Caco-2 (cell line): ENCODE measurements at regions not wholly inside any gene's neighbourhood (a gene's known extent, or its start where the extent isn't known, plus 50 kb on each side); places are given as distances from the start of the nearest gene placed in this dataset.
"Not testable (repeated sequence)": the region's sequence is repeated elsewhere in the genome, so short reads cannot be mapped to it uniquely, and the experiment has no call there.

Source experiments
- BruUV-seq: library from RNA; stranded (reverse); fragments of 400-500 nt; replicated peaks from 2 replicates; lab custom pipeline; 2021; lab: Mats Ljungman, UMichigan
- CTCF ChIA-PET: fragments of 300-600 bp; sonication (Branson Sonifier 250); formaldehyde crosslinking; loops from one replicate; lab custom pipeline; 2022; ENCODE audit warnings: antibody characterized with exemption; lab: Charles Lee
- POLR2A ChIA-PET: fragments of 300-600 bp; sonication (Branson Sonifier 250); formaldehyde crosslinking; loops from one replicate; lab custom pipeline; 2022; ENCODE audit warnings: antibody characterized with exemption; lab: Charles Lee
- DNase-seq, 2 experiments: peaks; one replicate each; pipeline versions ENCODE4 v3.0.0 to v3.0.0-alpha.2; 2020 to 2022
- H3K27me3 ChIP-seq: replicated peaks from 2 replicates; pipeline ENCODE4 v1.6.0; 2011; ENCODE audit warnings: low read length; ENCODE audit not compliant: control insufficient read depth, insufficient read depth
- H3K36me3 ChIP-seq: 2 replicates; pipeline ENCODE4 v1.5.1; 2011; ENCODE audit warnings: low read length; ENCODE audit not compliant: control insufficient read depth, insufficient read depth
- H3K4me1 ChIP-seq: fragments of 250-450 bp; sonication (Bioruptor Pico); 2 replicates; pipeline ENCODE4 v1.5.1; 2020; ENCODE audit warnings: mild to moderate bottlenecking
- H3K4me3 ChIP-seq: 2 replicates; pipeline ENCODE4 v1.5.1; 2011; ENCODE audit warnings: low read depth, mild to moderate bottlenecking, control low read depth, low read length
- H3K9me3 ChIP-seq: fragments of 250-450 bp; sonication (Bioruptor Pico); 2 replicates; pipeline ENCODE4 v1.5.1; 2020; ENCODE audit warnings: mild to moderate bottlenecking, moderate library complexity
- H3K27ac Mint-ChIP-seq: one replicate; pipeline ENCODE4 v1.8.0; 2022; ENCODE audit warnings: mixed read lengths; ENCODE audit not compliant: unreplicated experiment
- H3K27me3 Mint-ChIP-seq: one replicate; pipeline ENCODE4 v1.8.0; 2022; ENCODE audit warnings: mixed read lengths; ENCODE audit not compliant: insufficient read depth, unreplicated experiment
- H3K36me3 Mint-ChIP-seq: one replicate; pipeline ENCODE4 v1.8.0; 2022; ENCODE audit warnings: mild to moderate bottlenecking, mixed read lengths; ENCODE audit not compliant: insufficient read depth, unreplicated experiment
- H3K4me1 Mint-ChIP-seq: one replicate; pipeline ENCODE4 v1.8.0; 2022; ENCODE audit warnings: low read depth, mixed read lengths; ENCODE audit not compliant: unreplicated experiment
- H3K4me3 Mint-ChIP-seq: one replicate; pipeline ENCODE4 v1.8.0; 2022; ENCODE audit warnings: mild to moderate bottlenecking, moderate library complexity, mixed read lengths; ENCODE audit not compliant: unreplicated experiment
- H3K9me3 Mint-ChIP-seq: one replicate; pipeline ENCODE4 v1.8.0; 2022; ENCODE audit warnings: mixed read lengths; ENCODE audit not compliant: unreplicated experiment
- CTCF ChIP-seq, 2 experiments: fragments of 200-600 bp in 1 of 2; IDR thresholded peaks; 1 replicate in 1 of 2; 2 replicates in 1 of 2; pipeline versions ENCODE4 v1.5.1 to v1.8.0; 2011 to 2022; ENCODE audit warnings: antibody characterized with exemption in 1 of 2, control low read depth in 1 of 2, inconsistent platforms in 1 of 2, low read depth in 1 of 2, low read length in 1 of 2, mild to moderate bottlenecking in 1 of 2, moderate library complexity in 1 of 2; ENCODE audit not compliant: insufficient read depth in 1 of 2, severe bottlenecking in 1 of 2, unreplicated experiment in 1 of 2
- intact Hi-C: fragments of 100-400 bp; cut with micrococcal nuclease; formaldehyde crosslinking; loops from one replicate; pipeline ENCODE4 v1.10.0; 2022; ENCODE audit not compliant: unreplicated experiment

- TF ChIP-seq CTCF (IDR thresholded peaks at IDR 0.05; ENCODE audit: insufficient read depth in 1 of 2, low read depth in 1 of 2, low read length in 1 of 2, severe bottlenecking in 1 of 2, unreplicated experiment in 1 of 2) = no peak
- no peak overlapping the region for H3K4me3 ChIP-seq
- no peaks in the 10 kb centered on the region for H3K27me3 ChIP-seq
- H3K36me3 ChIP-seq = no peaks in the 10 kb centered on the region
- no peaks in the 10 kb centered on the region for H3K4me1 Mint-ChIP-seq
- H3K9me3 ChIP-seq = no peaks in the 10 kb centered on the region
- intact Hi-C loops = no loop called here
- no peaks in the 10 kb centered on the region for H3K36me3 Mint-ChIP-seq
- no peak overlapping the region for H3K27ac Mint-ChIP-seq
- DNase-seq = no peak
- ChIA-PET CTCF (no interaction called here), POLR2A (no interaction called here)
- H3K4me1 ChIP-seq = no peaks in the 10 kb centered on the region
- H3K4me3 Mint-ChIP-seq = no peak overlapping the region
- no TSS peak for BruUV-seq
- H3K9me3 Mint-ChIP-seq = no peaks in the 10 kb centered on the region
- H3K27me3 Mint-ChIP-seq = peaks cover 23% of the 10 kb centered on the region
Measured at GRCh38 chr1:112144733-112145426, 155.4 kb upstream of the KCND3 start.

- Mint-ChIP-seq H3K4me3 (no peak overlapping the region), H3K27ac (no peak overlapping the region), H3K9me3 (no peaks in the 10 kb centered on the region), H3K27me3 (peaks cover 23% of the 10 kb centered on the region), H3K36me3 (no peaks in the 10 kb centered on the region), H3K4me1 (no peaks in the 10 kb centered on the region)
- Histone ChIP-seq H3K4me1 (no peaks in the 10 kb centered on the region), H3K9me3 (no peaks in the 10 kb centered on the region), H3K36me3 (no peaks in the 10 kb centered on the region), H3K27me3 (no peaks in the 10 kb centered on the region), H3K4me3 (no peak overlapping the region)
- ChIA-PET POLR2A (no interaction called here), CTCF (no interaction called here)
- intact Hi-C loops = no loop called here
- BruUV-seq = no TSS peak
- no peak for DNase-seq
- TF ChIP-seq CTCF (IDR thresholded peaks at IDR 0.05; ENCODE audit: insufficient read depth in 1 of 2, low read depth in 1 of 2, low read length in 1 of 2, severe bottlenecking in 1 of 2, unreplicated experiment in 1 of 2) = no peak
Measured at GRCh38 chr1:112146201-112146715, 156.8 kb upstream of the KCND3 start.

GRCh38 chr1:112160214-112160613 is 170.7 kb upstream of the KCND3 start:
- POLR2A ChIA-PET, H3K4me3 ChIP-seq, H3K4me1 Mint-ChIP-seq, H3K36me3 Mint-ChIP-seq, DNase-seq, intact Hi-C loops, CTCF ChIA-PET, H3K27me3 ChIP-seq, H3K9me3 Mint-ChIP-seq, H3K4me1 ChIP-seq, H3K4me3 Mint-ChIP-seq, H3K27ac Mint-ChIP-seq, H3K36me3 ChIP-seq, H3K9me3 ChIP-seq, H3K27me3 Mint-ChIP-seq, BruUV-seq: not testable (repeated sequence)
